HepG2 (cell line): ENCODE measurements at regions not wholly inside any gene's neighbourhood (a gene's known extent, or its start where the extent isn't known, plus 50 kb on each side); places are given as distances from the start of the nearest gene placed in this dataset.
"Not testable (repeated sequence)": the region's sequence is repeated elsewhere in the genome, so short reads cannot be mapped to it uniquely, and the experiment has no call there.

ENCODE experiments used
- ASH2L ChIP-seq: fragments of 300-600, 200-600 bp; sonication (generic); IDR thresholded peaks from 2 replicates; pipeline ENCODE4 v1.7.0; 2017; ENCODE audit warnings: low read depth, mild to moderate bottlenecking, moderate library complexity, mixed read lengths, low read length; ENCODE audit not compliant: insufficient read length
- FOXA1 ChIP-seq, 2 experiments: fragments of 450-650 bp in 1 of 2; sonication (generic) in 1 of 2; formaldehyde crosslinking in 1 of 2; IDR thresholded peaks; 2 replicates each; pipeline versions ENCODE4 v1.4.0 to v1.6.1; 2016 to 2020; ENCODE audit warnings: missing genetic modification reagents in 1 of 2
- HNRNPL ChIP-seq: fragments of 200-400 bp; formaldehyde crosslinking; IDR thresholded peaks from 2 replicates; pipeline ENCODE4 v1.6.1; 2017; ENCODE audit warnings: mild to moderate bottlenecking, low read depth, low read length
- KMT2B ChIP-seq: IDR thresholded peaks from 2 replicates; pipeline ENCODE4 v1.6.1; 2016; ENCODE audit warnings: missing genetic modification reagents, missing compliant biosample characterization
- MAFF ChIP-seq: IDR thresholded peaks from 2 replicates; pipeline ENCODE4 v1.6.1; 2011; ENCODE audit warnings: low read depth, low read length, improper control_type of control experiment
- RNF2 ChIP-seq: fragments of 450-650 bp; conservative IDR thresholded peaks from 2 replicates; pipeline ENCODE4 v1.6.1; 2016; ENCODE audit warnings: low read depth
- U2AF2 ChIP-seq: fragments of 200-400 bp; formaldehyde crosslinking; IDR thresholded peaks from 2 replicates; pipeline ENCODE4 v1.6.1; 2017; ENCODE audit warnings: low read depth, mild to moderate bottlenecking, low read length
- ZBTB10 ChIP-seq: sonication (generic); formaldehyde crosslinking; IDR thresholded peaks from 2 replicates; pipeline ENCODE4 v1.4.0; 2020; ENCODE audit warnings: missing genetic modification reagents, borderline replicate concordance
- ZNF350 ChIP-seq: sonication (generic); formaldehyde crosslinking; IDR thresholded peaks from 2 replicates; pipeline ENCODE4 v1.4.0; 2020; ENCODE audit warnings: mild to moderate bottlenecking, low read depth, missing genetic modification reagents, borderline replicate concordance

- not testable (repeated sequence) for TF ChIP-seq U2AF2; KMT2B (CRISPR knock-in tag); ZNF350 (CRISPR knock-in tag); ASH2L; HNRNPL; ZBTB10 (CRISPR knock-in tag); FOXA1 (IDR thresholded peaks at IDR 0.05); FOXA1 (CRISPR knock-in tag; IDR thresholded peaks at IDR 0.05); RNF2; MAFF
Observed at GRCh38 chr14:66031981-66032380, 454.2 kb upstream of the CCDC196 start.
